GM23248 (cell line): ENCODE measurements at regions not wholly inside any gene's neighbourhood (a gene's known extent, or its start where the extent isn't known, plus 50 kb on each side); places are given as distances from the start of the nearest gene placed in this dataset.

Source experiments
- EZH2 ChIP-seq: fragments of 200-600 bp; sonication (generic); IDR thresholded peaks from 2 replicates; pipeline ENCODE4 v1.6.1; 2018; ENCODE audit warnings: antibody characterized with exemption, mild to moderate bottlenecking; ENCODE audit not compliant: insufficient read depth, poor library complexity, severe bottlenecking
- EZH2phosphoT487 ChIP-seq: fragments of 200-600 bp; sonication (generic); IDR thresholded peaks from 2 replicates; pipeline ENCODE4 v1.6.1; 2018; ENCODE audit warnings: antibody characterized with exemption, moderate library complexity, mild to moderate bottlenecking, low read depth; ENCODE audit not compliant: insufficient read depth

- TF ChIP-seq EZH2phosphoT487 (no peak), EZH2 (no peak)
Measured at GRCh38 chr6:154932515-154933027, 62.5 kb upstream of the TIAM2 start.
